ENCODE measurements at regions not wholly inside any gene's neighbourhood (a gene's known extent, or its start where the extent isn't known, plus 50 kb on each side); places are given as distances from the start of the nearest gene placed in this dataset.

DNA sequence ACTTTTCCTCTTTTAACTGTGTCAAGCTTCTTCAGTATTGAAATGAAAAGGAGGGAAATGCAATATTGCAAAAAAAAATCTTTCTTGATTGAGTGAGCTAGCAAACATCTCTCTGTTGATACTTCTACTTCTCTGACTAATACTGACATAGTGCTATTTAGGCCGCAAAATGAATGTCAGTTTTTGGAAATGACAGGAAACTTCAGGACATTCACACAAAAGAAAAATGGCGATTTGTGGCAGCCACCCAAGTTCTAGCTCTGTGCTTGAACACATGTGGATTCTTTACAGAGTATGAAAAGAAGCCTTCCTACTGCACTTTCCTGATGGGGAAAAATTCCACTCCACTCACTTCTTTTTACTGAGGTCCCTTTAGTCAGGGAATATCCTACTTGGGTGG lies 486.8 kb upstream of the ALCAM start:
- TF ChIP-seq SUZ12 (IDR thresholded peaks at IDR 0.05; ENCODE audit: extremely low read depth, insufficient read depth, insufficient read length) (no peak), ZNF274 (IDR thresholded peaks at IDR 0.05; ENCODE audit: low read depth, low read length) (no peak), YY1 (IDR thresholded peaks at IDR 0.05; ENCODE audit: insufficient read depth, insufficient read length) (no peak)
